Left lung (tissue), 4 donors: ENCODE measurements at regions not wholly inside any gene's neighbourhood (a gene's known extent, or its start where the extent isn't known, plus 50 kb on each side); places are given as distances from the start of the nearest gene placed in this dataset.

Source experiments
- ATAC-seq: fragments of 200-7000 bp; cut with Tn5 transposase; one replicate; pipeline ENCODE4 v1.9.1; 2020; ENCODE audit warnings: moderate library complexity
- DNase-seq, 4 donors: peaks; one replicate each; pipeline ENCODE4 v3.0.0-alpha.2; 2013 to 2020
- H3K27ac ChIP-seq, 2 donors: fragments of 200-600 bp; sonication (generic) in 1 of 2; one replicate each; pipeline versions ENCODE4 v1.5.0 to v1.8.0; 2020 to 2021
- H3K27me3 ChIP-seq, 2 donors: fragments of 200-600 bp; sonication (generic) in 1 of 2; one replicate each; pipeline versions ENCODE4 v1.5.0 to v1.8.0; 2020 to 2021
- H3K36me3 ChIP-seq, 2 donors: fragments of 200-600 bp; sonication (generic) in 1 of 2; one replicate each; pipeline versions ENCODE4 v1.5.0 to v1.8.0; 2020 to 2021
- H3K4me1 ChIP-seq, 2 donors: fragments of 200-600 bp; one replicate each; pipeline ENCODE4 v1.8.0; 2021
- H3K4me3 ChIP-seq, 2 donors: fragments of 200-600 bp; sonication (generic) in 1 of 2; one replicate each; pipeline versions ENCODE4 v1.5.0 to v1.8.0; 2020 to 2021; ENCODE audit warnings: mild to moderate bottlenecking in 1 of 2
- H3K9me3 ChIP-seq, 2 donors: fragments of 200-600 bp; sonication (generic) in 1 of 2; one replicate each; pipeline versions ENCODE4 v1.5.0 to v1.8.0; 2020 to 2021
- CTCF ChIP-seq, 2 donors: fragments of 200-600 bp; sonication (generic) in 1 of 2; IDR thresholded peaks; one replicate each; pipeline versions ENCODE4 v1.5.0 to v1.8.0; 2021; ENCODE audit warnings: antibody characterized with exemption in 2 of 2
- intact Hi-C, 2 donors: fragments of 100-400 bp; cut with DNase I; formaldehyde crosslinking; loops; one replicate each; pipeline versions ENCODE4 v1.11.2 to v1.14.2; 2022
- donor health status: DM: no; HTN: yes; CAD: no.
- donor health status: DM: no; HTN: no; CAD: no.

- no peak overlapping the region for H3K27ac ChIP-seq
- H3K4me1 ChIP-seq = no peaks in the 10 kb centered on the region
- no peaks in the 10 kb centered on the region for H3K9me3 ChIP-seq
- H3K36me3 ChIP-seq = no peaks in the 10 kb centered on the region
- intact Hi-C loops = no loop called here
- no peak for ATAC-seq
- DNase-seq = no peak
- no peak overlapping the region for H3K4me3 ChIP-seq
- no peak for TF ChIP-seq CTCF (IDR thresholded peaks at IDR 0.05)
- no peaks in the 10 kb centered on the region for H3K27me3 ChIP-seq
Measured at GRCh38 chr2:18503376-18504228, 56.9 kb downstream of the RDH14 start.

- H3K4me3 ChIP-seq = no peak overlapping the region
- no peaks in the 10 kb centered on the region for H3K36me3 ChIP-seq
- DNase-seq (no peak), ATAC-seq (no peak)
- H3K27me3 ChIP-seq = no peaks in the 10 kb centered on the region
- no peaks in the 10 kb centered on the region for H3K4me1 ChIP-seq
- intact Hi-C loops = no loop called here
- H3K27ac ChIP-seq = no peak overlapping the region
- H3K9me3 ChIP-seq = no peaks in the 10 kb centered on the region
- TF ChIP-seq CTCF (IDR thresholded peaks at IDR 0.05) = no peak
Measured at GRCh38 chr2:18502142-18502541, 58.3 kb downstream of the RDH14 start.

GRCh38 chr2:18501729-18502128, 58.7 kb downstream of the RDH14 start:
- DNase-seq (no peak), ATAC-seq (no peak)
- H3K4me1 ChIP-seq = no peaks in the 10 kb centered on the region
- no peaks in the 10 kb centered on the region for H3K36me3 ChIP-seq
- H3K27me3 ChIP-seq = no peaks in the 10 kb centered on the region
- no peak for TF ChIP-seq CTCF (IDR thresholded peaks at IDR 0.05)
- H3K9me3 ChIP-seq = no peaks in the 10 kb centered on the region
- intact Hi-C loops = no loop called here
- H3K4me3 ChIP-seq = no peak overlapping the region
- H3K27ac ChIP-seq = no peak overlapping the region

- DNase-seq (no peak), ATAC-seq (no peak)
- Histone ChIP-seq H3K4me3 (no peak overlapping the region), H3K36me3 (no peaks in the 10 kb centered on the region), H3K4me1 (no peaks in the 10 kb centered on the region), H3K9me3 (no peaks in the 10 kb centered on the region), H3K27ac (no peak overlapping the region), H3K27me3 (no peaks in the 10 kb centered on the region)
- intact Hi-C loops = no loop called here
- TF ChIP-seq CTCF (IDR thresholded peaks at IDR 0.05) = no peak
Measured at GRCh38 chr2:18501156-18501555, 59.3 kb downstream of the RDH14 start.

- no peaks in the 10 kb centered on the region for H3K9me3 ChIP-seq
- H3K4me3 ChIP-seq = no peak overlapping the region
- H3K27ac ChIP-seq = no peak overlapping the region
- H3K27me3 ChIP-seq = no peaks in the 10 kb centered on the region
- H3K4me1 ChIP-seq = no peaks in the 10 kb centered on the region
- no peak for TF ChIP-seq CTCF (IDR thresholded peaks at IDR 0.05)
- DNase-seq (no peak), ATAC-seq (no peak)
- no peaks in the 10 kb centered on the region for H3K36me3 ChIP-seq
- intact Hi-C loops = no loop called here
Measured at GRCh38 chr2:18500333-18500732, 60.1 kb downstream of the RDH14 start.
